ENCODE measurements at regions not wholly inside any gene's neighbourhood (a gene's known extent, or its start where the extent isn't known, plus 50 kb on each side); places are given as distances from the start of the nearest gene placed in this dataset.

DNA sequence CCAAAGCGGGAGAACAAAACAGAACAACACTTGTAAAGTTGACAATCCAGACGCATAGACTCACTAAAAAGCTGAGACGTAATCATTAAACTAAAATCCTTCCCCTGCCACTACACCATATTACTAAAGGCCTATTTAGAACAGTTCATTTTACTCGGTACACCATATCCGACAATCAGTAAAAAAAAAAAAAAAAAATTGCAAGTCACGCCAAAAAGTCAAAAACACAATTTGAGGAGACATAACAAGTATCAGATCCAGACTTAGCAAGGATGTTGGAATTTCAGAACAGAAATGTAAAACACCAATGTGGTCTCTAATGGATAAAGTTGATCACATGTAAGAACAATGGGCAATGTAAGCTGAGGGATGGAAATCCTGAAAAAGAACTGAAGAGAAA, 1899.4 kb downstream of the STIM2 start:
- Histone ChIP-seq H3K4me1 (no peaks in the 10 kb centered on the region), H3K27ac (no peak overlapping the region), H3K27me3 (no peaks in the 10 kb centered on the region), H3K36me3 (no peaks in the 10 kb centered on the region), H3K9me3 (no peaks in the 10 kb centered on the region), H3K4me3 (no peak overlapping the region)
- FAIRE-seq (no peak), DNase-seq (no peak), ATAC-seq (no peak)
- TF ChIP-seq, protein P1, sequence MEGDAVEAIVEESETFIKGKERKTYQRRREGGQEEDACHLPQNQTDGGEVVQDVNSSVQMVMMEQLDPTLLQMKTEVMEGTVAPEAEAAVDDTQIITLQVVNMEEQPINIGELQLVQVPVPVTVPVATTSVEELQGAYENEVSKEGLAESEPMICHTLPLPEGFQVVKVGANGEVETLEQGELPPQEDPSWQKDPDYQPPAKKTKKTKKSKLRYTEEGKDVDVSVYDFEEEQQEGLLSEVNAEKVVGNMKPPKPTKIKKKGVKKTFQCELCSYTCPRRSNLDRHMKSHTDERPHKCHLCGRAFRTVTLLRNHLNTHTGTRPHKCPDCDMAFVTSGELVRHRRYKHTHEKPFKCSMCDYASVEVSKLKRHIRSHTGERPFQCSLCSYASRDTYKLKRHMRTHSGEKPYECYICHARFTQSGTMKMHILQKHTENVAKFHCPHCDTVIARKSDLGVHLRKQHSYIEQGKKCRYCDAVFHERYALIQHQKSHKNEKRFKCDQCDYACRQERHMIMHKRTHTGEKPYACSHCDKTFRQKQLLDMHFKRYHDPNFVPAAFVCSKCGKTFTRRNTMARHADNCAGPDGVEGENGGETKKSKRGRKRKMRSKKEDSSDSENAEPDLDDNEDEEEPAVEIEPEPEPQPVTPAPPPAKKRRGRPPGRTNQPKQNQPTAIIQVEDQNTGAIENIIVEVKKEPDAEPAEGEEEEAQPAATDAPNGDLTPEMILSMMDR (IDR thresholded peaks at IDR 0.05): no peak
- WGBS, 2 donors: 68 to 84% methylated on average over 6 of the region's 6 CpGs
- intact Hi-C loops (cut with DNase I): no loop called here

- intact Hi-C loops (cut with DNase I): no loop called here
- WGBS, 2 donors: 79 to 85% methylated on average over 1 of the region's 1 CpG
- Histone ChIP-seq H3K27ac (no peak overlapping the region), H3K27me3 (no peaks in the 10 kb centered on the region), H3K36me3 (no peaks in the 10 kb centered on the region), H3K4me3 (no peak overlapping the region), H3K4me1 (no peaks in the 10 kb centered on the region), H3K9me3 (no peaks in the 10 kb centered on the region)
- FAIRE-seq (no peak), ATAC-seq (no peak), DNase-seq (no peak)
- TF ChIP-seq, protein P1 (IDR thresholded peaks at IDR 0.05): no peak
Observed at GRCh38 chr4:28772066-28772465, 1911.4 kb downstream of the STIM2 start.

- no peak for ATAC-seq
- H3K27ac ChIP-seq: no peak overlapping the region
- H3K27me3 ChIP-seq: no peaks in the 10 kb centered on the region
- TF ChIP-seq, protein P1 (IDR thresholded peaks at IDR 0.05): no peak
- H3K4me1 ChIP-seq: no peaks in the 10 kb centered on the region
- intact Hi-C loops (cut with DNase I): no loop called here
- DNase-seq: no peak
- WGBS, 2 donors: 61 to 65% methylated on average over 2 of the region's 2 CpGs
- no peak overlapping the region for H3K4me3 ChIP-seq
- no peak for FAIRE-seq
- no peaks in the 10 kb centered on the region for H3K36me3 ChIP-seq
- no peaks in the 10 kb centered on the region for H3K9me3 ChIP-seq
Observed at GRCh38 chr4:28772788-28773187, 1912.1 kb downstream of the STIM2 start.

- TF ChIP-seq, protein P1 (IDR thresholded peaks at IDR 0.05): no peak
- no peak for DNase-seq
- no peak for FAIRE-seq
- Histone ChIP-seq H3K36me3 (no peaks in the 10 kb centered on the region), H3K4me1 (no peaks in the 10 kb centered on the region), H3K9me3 (no peaks in the 10 kb centered on the region), H3K27ac (no peak overlapping the region), H3K27me3 (no peaks in the 10 kb centered on the region), H3K4me3 (no peak overlapping the region)
- ATAC-seq: no peak
- intact Hi-C loops (cut with DNase I): no loop called here
- WGBS, 2 donors: 36 to 43% methylated on average over 2 of the region's 2 CpGs
Observed at GRCh38 chr4:28774344-28774743, 1913.7 kb downstream of the STIM2 start.

- no peak overlapping the region for H3K4me3 ChIP-seq
- no peak for FAIRE-seq
- H3K27me3 ChIP-seq: no peaks in the 10 kb centered on the region
- TF ChIP-seq, protein P1 (IDR thresholded peaks at IDR 0.05): no peak
- no peak overlapping the region for H3K27ac ChIP-seq
- no peak for DNase-seq
- WGBS, 2 donors: 72 to 79% methylated on average over 2 of the region's 2 CpGs
- no peaks in the 10 kb centered on the region for H3K36me3 ChIP-seq
- no peaks in the 10 kb centered on the region for H3K4me1 ChIP-seq
- intact Hi-C loops (cut with DNase I): no loop called here
- H3K9me3 ChIP-seq: no peaks in the 10 kb centered on the region
- no peak for ATAC-seq
Observed at GRCh38 chr4:28776004-28776403, 1915.4 kb downstream of the STIM2 start.
